ENCODE measurements at regions not wholly inside any gene's neighbourhood (a gene's known extent, or its start where the extent isn't known, plus 50 kb on each side); places are given as distances from the start of the nearest gene placed in this dataset.
"Not testable (repeated sequence)": the region's sequence is repeated elsewhere in the genome, so short reads cannot be mapped to it uniquely, and the experiment has no call there.

DNA sequence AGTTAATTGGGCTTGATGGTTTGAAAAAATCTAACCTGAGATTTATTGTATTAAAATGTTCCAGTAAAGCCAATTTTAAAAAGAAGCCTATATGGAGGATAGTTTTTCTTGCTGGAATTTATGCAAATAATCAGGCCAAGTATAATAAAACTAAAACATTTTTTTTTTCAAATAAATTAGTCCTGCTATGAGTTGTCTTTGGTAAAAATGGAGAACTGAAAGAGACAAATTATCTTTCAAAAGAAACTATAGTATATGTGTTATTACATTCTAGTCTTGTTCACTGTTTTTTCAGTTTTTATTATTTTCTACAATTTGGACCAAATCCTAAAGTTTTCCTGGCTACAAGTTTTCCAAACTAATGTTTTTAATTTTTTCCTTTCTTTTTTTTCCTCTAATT lies 468.9 kb downstream of the UQCRFS1 start:
- no peak for DNase-seq (ENCODE audit: low read depth, low spot score)

DNA sequence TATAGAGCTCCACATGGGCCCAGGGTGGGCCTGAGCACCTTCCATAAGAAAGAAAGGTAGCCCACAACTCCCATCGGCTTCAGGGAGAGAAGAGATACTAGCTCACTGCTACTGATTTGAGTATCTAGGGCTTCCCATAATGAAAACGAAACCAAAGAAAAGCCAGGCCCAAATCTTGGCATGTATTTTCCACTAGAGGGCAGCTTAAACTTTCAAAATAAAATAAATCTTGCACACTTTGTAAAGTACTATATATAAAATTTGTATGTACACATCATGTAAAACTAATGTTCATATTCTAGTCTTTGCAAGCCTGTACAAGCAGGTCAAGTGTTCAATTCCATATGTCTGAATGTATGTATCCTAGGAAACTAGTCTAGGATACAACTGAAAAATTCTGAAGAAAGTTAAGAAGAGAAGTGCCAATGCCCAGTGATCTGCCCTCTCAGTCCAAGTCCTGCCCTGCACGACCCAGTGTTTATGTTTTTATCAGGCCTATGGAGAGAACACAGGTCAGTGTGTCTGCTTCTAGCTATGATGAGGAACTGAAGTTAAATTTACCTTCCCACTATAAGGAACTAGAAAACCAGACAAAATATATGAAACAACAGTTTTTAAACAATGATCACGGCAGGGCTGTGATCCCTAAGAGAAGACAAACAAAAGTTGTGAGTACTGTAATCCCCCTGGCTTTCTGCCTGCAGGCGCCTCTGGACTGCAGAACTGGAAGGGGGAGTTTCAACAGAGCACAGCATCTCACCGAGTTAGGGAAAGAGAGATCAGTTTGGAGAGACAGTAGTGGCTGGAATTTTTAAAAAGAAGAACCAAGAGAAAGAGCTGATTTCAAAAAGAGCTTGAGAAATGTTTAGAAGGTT lies 475.7 kb downstream of the UQCRFS1 start:
- DNase-seq (ENCODE audit: low read depth, low spot score), result no peak

DNA sequence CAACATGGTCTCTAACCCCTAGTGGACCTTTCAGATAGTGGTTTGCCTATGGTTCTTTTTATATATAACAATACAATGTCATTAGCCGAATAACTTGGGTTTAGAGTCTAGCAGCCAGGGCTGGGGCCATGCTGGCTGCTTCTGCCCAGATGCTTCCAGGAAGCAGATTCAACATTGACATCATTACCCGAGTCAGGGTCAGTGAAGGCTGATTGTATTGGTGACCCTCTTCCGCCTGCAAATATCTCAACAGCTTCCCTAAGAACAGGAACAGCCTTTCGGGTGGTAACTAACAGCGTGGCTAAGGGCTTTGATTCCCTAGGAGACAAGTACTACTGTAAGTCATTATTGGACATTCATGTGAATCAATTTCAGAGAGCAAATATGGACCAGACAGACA lies 476.4 kb downstream of the UQCRFS1 start:
- DNase-seq (ENCODE audit: low read depth, low spot score), result no peak

DNA sequence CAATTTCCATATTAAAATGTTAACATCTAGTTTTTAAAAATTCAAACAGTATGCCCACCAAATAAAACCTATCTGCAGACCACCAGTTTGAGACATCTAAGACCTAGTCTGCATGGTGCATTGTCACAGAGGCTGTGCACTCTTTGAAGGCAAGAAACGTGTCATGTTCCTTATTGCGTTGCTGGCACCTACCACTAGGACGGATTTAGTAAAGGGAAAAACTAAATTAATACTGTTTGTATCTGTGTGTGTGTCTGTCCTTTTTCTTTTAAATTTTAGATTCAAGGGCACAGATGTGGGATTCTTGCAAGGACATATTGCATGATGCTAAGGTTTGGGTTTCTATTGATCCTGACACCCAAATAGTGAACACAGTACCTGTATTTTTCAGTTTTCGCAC lies 481.4 kb downstream of the UQCRFS1 start:
- DNase-seq (ENCODE audit: low read depth, low spot score), result no peak

DNA sequence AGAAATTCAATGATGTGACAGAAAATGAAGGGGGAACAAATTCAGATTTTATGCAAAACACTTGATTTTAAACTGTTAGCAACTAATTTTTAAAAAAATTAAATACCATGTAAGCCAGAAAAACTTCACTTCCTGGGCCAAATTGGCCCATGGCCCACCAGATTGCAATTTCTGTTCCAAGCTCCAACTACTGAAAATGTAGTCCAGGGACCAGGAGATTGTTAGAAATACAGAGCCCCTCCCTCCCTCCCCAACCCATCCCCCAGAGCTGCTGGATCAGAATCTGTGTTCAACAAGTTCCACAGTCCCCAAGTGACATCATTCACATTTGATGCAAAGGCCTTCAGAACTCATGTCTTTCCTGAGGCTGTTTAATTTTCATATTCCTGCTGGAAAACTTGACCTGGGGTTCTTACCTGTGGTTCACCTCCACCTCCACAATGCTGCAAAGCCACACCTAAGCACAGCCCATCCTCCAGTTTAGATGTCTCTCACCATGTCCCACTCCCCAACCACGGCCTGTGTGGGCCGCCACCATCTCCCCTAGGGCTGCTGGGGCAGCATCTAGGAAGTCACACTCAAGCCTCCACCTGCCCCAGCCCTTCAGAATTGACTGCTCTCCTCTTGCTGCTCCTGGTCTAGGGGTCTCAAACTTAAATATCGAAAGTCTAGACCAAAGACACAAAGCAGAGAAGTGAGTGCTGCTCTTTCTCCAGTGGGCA lies 482.0 kb downstream of the UQCRFS1 start:
- DNase-seq (ENCODE audit: low read depth, low spot score), result no peak

DNA sequence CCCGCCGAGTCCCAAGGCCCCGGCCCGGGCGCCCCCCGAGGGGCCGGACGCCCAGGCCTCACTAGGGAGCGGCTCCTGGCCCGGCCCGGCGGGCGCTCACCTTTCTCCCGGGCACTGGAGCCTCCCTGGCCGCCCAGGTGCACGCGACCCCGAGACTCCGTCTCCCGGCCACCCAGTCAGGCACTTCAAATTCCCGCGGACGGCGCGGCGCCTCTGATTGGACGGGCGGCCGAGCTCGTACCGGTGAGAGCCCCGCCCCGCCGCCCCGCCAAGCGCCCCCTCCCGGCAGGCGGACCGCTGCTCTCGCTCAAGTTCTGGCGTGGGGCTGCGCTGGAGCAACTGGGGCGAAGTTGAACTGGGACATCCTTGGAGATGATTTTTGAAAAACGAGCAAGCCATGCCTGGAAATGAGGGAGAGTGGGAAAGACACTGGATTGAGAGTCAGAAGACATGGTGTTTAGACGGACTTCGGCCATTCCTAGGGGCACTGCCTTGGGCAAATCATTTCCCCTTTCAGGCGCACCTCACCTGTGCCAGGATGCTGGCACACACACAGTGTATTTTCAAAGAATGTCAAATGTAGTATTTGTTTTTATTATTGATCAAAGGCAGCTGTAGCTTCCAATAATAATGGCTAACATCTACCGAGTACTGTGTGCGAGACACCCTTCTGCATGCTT lies 485.3 kb downstream of the UQCRFS1 start:
- peak; percentile 45 for DNase-seq (ENCODE audit: low read depth, low spot score)

DNA sequence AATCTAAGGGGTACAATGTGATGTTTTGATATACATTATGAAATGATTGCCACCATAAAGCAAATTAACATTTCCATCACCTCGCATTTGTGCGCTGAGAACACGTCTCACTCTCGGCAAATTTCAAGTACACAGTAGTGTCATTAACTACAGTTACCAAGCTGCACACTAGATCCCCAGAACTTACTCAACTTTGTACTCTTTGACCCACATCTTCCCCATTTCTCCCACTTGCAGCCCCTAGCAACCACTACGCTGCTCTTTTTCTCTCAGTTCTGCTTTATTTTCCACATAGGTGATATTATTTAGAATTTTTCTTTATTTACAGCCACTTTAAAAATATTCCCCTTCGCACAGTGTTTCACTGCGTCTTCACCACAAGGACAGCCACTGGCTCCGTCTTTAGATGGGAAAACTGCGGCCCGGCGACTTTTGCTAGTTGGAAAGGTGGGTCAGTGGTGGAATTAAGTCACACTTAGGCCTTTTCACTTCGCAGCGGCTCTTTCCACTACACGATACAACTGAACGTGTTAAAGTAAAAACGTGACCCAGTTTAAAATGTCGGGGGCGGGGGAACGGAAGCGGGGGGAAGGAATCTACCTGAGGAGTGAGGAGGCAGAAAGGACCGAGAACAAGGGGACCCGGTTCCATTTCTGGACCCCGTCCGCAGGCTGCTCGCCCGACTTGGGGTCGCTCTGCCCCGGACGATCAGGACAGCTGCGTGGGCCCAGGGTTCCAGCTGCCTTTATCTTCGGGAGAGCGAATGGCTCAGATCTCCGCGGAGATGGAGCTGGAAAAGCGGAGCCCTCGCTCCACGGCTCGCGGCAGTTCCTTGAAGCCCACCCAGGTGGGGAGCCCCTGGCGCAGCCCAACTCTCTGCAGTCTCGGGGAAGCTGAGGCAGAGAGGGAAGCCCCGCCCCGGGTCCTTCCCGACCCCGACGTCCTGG lies 486.1 kb downstream of the UQCRFS1 start:
- no peak for DNase-seq (ENCODE audit: low read depth, low spot score)

DNA sequence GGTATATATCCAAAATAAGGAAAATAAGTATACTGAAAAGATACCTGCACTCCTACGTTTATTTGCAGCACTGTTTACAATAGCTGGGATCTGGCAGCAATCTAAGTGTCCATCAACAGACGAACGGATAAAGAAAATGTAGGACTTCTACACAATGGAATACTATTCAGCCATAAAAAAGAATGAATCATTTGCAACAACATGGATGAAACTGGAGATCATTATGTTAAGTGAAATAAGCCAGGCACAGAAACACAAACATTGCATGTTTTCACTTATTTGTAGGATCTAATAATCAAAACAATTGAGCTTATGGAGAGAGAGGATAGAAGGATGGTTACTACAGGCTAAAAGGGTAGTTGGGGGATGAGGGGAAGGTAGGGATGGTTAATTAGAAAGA lies 494.0 kb downstream of the UQCRFS1 start:
- DNase-seq (ENCODE audit: low read depth, low spot score), result no peak

DNA sequence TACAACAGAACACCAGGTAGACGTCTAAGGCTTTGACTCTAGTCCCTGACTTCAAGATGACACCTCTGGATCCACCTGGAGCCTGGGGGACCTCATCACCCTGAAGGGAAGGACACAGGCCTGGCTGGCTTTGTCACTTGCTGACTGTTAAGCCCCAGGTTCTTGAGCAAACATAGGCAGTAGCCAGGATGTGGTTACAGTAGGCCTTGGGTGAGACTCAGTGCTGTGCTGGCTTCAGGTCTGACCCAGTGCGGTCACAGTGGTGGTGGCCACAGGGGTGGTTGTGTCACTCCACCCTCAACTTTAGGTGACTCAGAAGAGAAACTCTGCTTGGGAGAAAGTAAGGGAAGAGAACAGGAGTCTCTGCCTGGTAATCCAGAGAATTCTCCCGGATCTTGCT lies 497.8 kb downstream of the UQCRFS1 start:
- no peak for DNase-seq (ENCODE audit: low read depth, low spot score)

DNA sequence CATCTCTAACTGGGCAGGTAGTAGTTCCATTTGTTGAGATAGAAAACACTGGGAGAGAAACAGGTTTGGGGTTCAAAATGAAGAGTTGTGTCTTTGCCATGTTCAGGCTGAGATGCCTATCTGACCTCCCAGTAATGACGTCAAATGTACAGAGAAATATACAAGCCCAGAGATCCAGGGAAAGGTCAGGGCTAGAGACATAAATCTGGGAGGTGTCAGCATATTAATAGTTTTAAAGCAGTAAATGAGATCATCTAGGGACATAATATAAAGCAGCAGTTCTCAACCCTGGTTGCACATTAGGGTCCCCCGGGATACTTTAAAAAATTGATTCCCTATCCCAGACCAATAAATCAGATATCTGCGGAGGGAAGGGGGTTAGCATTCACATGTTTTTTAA lies 501.5 kb downstream of the UQCRFS1 start:
- DNase-seq (ENCODE audit: low read depth, low spot score), result no peak

DNA sequence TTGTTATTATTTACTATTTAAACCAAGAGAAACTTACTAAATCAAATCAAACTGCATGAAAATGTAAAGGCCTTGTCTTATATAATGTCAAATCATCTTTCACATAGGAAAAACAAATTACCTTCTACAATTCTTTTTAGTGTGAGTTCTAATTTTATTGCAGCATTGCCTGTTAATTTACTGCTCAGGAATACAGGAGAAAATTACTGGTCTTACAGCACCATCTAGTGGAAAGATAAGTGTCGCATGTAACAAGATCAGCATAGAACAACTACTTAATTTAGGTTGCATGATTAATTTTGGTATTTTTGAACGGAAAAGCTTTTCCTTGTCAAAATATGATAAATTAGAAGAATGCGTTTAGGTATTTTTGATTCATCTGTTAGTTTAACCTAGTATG lies 502.7 kb downstream of the UQCRFS1 start:
- DNase-seq (ENCODE audit: low read depth, low spot score), result peak; percentile 17

DNA sequence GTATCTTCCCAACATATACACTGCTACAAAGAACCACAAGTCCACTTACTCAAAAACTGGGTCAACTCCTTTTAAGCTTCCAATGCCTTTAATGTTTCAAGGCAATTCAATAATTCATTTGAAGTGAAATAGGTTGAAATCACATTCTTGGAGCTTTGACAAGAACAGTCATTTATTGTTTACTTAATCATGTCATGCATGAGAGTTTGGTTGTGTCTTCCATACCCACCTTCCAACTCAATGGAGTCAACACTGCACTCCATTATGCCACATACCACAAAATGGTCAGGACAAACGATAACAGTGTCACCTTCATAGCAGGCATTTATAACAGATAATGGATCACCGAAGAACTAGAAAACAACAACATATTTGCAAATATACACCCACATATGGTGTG lies 506.3 kb downstream of the UQCRFS1 start:
- no peak for DNase-seq (ENCODE audit: low read depth, low spot score)

DNA sequence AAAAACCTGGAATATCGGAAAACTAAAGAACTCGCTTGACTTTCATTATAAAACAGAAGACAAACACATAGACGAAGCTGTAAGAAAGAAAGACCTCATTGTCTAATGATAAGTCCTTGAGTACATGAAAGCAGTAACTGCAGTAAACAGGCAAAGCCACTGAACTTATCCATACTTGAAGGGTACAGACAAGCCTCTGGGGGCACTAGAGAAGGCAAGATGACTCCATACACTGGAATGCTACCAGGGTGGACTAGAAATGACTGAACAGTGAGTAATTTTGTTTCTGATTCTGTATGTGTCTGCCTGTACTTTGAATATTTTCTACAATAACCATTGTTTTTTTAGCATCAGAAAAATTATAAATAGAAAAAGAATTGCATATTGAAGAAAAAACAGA lies 507.9 kb downstream of the UQCRFS1 start:
- peak; percentile 17 for DNase-seq (ENCODE audit: low read depth, low spot score)

DNA sequence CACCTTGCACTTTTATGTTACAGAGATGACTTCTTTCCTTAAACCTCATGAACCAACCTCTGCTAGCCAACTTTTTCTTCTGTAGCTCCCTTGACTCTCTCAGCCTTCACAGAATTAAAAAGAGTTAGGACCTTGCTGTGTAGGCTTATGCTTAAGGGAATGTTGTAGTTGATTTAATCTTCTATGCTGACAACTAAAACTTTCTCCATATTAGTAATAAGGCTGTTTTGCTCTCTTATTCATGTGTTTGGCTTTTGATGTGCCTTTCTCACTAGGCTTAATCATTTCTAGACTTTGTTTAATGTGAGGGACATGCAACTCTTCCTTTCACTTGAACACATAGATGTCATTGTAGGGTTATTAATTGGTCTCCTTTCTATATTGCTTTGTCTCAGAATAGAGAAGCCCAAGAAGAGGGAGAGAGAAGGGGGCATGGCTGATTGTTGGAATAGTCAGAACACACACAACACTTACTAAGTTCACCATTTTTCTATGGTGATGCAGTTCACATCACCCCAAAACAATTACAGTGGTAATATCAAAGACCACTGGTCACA lies 509.5 kb downstream of the UQCRFS1 start:
- no peak for DNase-seq (ENCODE audit: low read depth, low spot score)

DNA sequence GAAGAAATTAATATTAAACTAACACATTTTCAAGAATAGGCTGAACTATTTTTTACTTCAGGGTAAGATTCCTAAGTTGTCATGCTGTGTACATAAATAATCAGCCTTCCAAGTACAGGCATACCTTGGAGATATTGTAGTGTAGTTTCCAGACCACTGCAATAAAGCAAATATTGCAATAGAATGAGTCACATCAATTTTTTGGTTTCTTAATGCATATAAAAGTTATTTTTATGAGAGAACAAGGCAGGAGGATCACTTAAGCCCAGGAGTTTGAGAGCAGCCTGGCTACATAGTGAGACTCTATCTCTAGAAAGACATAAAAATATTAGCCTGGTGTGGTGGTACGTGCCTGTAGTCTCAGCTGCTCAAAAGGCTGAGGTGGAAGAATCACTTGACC lies 511.5 kb downstream of the UQCRFS1 start:
- no peak for DNase-seq (ENCODE audit: low read depth, low spot score)

DNA sequence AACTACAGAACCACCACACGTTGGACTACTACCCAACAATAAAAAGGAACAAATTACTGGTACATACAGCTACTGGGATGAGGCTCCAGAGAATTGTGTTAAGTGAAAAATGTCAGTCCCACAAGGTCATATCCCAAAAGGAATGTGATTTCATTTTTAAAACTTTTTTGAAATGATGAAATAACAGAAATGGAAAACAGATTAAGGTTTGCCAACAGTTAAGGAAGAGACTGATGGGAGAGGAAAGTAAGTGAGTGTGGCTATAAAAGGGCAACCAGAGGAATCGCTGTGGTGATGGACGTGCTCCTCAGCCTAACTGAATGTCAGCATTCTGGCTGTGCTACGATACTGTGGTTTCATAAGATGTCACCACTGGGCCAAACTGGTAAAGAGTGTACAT lies 512.8 kb downstream of the UQCRFS1 start:
- no peak for DNase-seq (ENCODE audit: low read depth, low spot score)

DNA sequence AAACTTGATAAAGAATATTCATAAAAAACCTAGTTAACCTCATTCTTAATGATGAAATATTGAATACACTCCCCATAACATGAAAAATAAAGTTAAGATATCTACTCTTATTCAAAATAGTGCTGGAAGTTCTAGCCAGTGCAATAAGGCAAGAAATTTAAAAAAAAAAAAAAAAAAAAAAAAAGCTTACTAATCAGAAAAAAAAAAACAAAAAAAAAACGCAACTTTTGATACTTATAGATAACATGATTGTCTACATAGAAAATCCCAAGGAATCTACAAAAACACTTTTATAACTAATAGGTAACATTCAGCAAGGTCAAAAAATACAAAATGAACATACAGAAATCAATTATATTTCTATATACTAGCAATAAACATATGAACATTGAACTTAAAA lies 515.6 kb downstream of the UQCRFS1 start:
- no peak for DNase-seq (ENCODE audit: low read depth, low spot score)

DNA sequence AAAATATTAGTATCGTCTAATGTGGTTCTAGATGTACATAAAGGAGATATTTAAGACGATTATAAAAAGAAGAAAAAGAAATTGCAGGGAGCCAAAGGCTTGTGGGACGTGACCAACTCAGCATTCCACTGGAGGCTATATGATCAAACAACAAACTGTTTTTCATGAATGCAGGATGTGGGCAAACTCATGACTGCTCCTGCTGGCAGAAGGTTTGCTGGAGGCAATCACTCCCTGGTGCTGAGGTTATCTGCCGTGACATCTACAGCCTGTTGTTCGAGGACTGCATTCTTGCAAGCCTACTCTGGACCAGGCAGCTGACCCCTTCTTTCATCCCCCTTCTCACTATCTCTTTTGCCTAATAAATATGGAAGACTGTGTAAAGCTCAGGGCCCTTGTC lies 518.1 kb downstream of the UQCRFS1 start:
- no peak for DNase-seq (ENCODE audit: low read depth, low spot score)

DNA sequence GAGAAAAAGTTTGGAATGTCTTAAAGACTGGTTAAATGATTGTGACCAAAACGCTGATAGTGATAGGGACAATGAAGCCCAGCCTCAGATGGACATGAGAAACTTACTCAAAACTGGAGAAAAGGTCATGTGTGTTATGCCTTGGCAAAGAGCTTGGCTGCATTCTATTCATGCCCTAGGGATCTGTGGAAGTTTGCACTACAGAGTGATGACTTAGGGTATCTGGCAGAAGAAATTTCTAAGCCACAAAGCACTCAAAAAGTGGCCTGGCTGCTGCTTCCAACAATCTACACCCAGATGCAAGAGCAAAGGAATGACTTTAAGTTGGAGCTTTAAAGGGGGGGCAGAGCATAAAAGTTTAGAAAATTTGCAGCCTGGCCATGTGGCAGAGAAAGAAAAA lies 521.3 kb downstream of the UQCRFS1 start:
- DNase-seq (ENCODE audit: low read depth, low spot score), result no peak

DNA sequence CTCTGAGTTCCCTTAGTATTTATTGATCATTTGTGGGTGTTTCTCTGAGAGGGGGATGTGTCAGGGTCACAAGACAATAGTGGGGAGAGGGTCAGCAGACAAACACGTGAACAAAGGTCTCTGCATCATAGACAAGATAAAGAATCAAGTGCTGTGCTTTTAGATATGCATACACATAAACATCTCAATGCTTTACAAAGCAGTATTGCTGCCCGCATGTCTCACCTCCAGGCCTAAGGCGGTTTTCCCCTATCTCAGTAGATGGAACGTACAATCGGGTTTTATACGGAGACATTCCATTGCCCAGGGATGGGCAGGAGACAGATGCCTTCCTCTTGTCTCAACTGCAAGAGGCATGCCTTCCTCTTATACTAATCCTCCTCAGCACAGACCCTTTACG lies 523.5 kb downstream of the UQCRFS1 start:
- not testable (repeated sequence) for DNase-seq (ENCODE audit: low read depth, low spot score)

DNA sequence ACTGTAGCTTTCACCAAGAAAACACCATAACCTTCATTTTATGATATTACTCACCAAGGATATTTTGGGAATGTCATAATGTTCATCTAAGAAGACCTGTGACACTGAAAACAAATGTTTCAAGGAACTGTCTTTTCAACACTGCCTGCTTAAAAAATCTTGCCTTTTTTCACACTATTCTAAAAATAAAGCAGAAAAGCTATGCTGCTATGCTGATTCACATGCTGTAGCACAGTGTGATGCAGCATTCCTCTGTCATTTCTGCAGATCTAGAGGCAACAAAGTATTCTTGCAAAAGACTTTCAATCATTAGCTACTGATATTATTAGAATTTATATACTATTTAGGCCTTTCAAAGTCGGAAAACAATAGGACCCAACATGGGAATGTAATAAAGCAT lies 525.7 kb downstream of the UQCRFS1 start:
- no peak for DNase-seq (ENCODE audit: low read depth, low spot score)

Data from iPS DF 19.7 (cell line).